GM18499 (cell line): ENCODE measurements at regions not wholly inside any gene's neighbourhood (a gene's known extent, or its start where the extent isn't known, plus 50 kb on each side); places are given as distances from the start of the nearest gene placed in this dataset.

Experiments
- ATAC-seq: cut with Tn5 transposase; IDR thresholded peaks from one replicate; pipeline ENCODE4 v1.9.1; 2021; ENCODE audit warnings: moderate number of reproducible peaks; ENCODE audit not compliant: insufficient read depth, unreplicated experiment

DNA sequence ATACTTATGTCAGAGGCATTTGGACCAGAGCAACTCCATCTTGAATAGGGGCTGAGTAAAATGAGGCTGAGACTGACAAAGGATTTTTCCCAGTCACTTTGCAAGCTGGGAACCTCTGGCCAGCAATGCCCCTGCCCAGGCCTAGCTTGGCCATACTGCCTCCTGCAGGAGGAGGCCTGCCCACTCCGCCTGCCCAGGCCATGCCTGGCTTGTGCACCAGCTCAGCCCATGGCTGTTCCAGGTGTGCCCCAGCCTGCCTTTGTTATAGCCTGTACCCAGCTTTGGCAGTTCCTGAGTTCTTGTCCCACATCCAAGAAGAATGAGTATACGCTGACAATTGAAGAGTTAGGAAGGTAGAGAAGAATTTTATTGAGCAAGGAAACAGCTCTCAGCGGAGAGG is 176.1 kb downstream of the AASDH start:
- ATAC-seq, result no peak

DNA sequence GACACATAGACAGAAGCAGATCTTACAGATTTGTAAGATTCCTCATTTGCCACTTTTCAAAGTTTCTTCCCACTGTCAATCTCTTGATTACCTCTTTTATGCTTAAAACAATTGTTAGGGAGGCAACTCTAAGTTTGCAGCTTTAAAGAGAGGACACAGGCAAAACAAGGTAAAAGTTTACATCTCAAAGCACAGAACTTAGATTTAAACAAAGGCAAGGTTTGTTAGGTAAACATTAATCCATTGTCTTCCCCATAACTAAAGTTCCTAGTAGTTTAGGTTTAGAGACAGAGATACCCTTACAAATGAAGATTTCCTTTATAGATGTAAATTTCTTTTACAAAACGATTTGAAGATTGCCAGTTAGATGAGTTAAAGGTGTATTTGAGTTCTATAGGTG is 176.9 kb downstream of the AASDH start:
- no peak for ATAC-seq

DNA sequence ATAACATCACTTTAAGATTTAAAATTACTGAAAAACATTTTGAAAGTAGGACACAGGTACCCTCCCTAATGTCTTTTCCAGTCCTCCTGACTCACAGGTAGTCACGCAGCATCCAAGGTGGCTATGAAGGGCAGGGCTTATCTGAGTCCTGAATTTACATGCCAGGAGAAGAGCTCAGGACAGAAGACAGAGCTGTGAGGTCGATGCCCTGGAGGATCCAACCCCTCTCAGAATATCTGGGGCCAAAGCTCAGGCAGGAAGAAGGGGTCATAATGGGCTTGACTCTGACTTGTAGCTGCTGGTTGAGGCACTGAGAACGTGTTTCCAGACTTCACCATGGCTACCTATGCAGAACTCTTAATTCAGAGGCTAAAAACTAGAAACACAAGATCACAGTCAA is 177.5 kb downstream of the AASDH start:
- ATAC-seq, result no peak

DNA sequence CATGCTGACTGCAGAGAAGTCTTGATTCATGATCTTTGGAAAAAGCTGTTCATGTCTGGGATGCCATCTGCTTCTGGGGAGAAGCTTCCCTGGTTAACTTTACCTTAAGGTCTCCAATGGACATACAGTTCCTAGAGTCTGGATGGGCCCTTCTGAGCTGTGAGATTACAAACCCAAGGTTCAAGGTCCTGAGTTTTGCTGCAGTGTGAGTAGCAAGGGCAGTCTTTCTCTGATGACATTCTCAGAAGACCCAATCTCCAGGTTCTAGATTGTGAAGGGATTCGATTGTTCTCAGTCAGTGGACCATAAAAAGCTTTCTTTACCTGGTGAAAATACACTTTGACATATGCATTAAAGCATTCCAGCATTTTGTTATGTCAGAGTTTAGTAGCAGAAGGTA is 179.2 kb downstream of the AASDH start:
- no peak for ATAC-seq

DNA sequence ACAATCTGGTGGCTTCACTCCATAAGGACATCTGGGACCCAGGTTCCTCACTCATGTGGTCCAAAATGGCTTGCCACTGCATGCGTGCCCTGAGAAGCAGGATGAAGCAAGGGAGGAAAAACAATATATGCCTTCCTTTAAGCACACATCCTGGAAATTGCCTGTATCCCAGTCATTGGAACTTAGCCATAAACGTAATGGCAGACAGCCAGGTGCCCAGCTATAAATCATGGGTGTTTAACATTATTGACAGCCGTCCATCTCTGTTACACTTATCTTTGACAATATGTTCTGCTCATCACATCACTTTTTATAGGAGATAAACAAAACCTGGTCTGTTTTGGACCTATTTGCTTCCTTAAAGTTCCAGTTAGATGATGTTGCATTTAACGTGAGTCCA is 181.0 kb downstream of the AASDH start:
- no peak for ATAC-seq

DNA sequence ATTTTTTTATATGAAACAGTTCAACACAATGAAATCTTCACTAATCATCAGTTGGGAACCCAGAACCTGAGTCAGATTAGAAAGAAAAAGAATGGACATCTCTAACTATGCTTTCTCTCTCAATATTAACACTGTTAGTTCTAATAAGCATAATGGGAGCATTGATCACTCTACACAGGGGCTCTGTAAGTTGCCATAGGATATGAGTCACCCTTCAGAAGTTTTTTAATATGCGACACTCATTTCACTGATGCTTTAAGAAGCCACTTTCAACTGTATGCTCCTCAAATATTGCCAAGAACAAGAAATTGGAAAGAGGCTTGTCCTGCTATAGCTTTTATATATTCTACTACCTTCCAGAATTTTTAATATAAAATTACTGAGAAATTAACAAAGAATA is 187.0 kb downstream of the AASDH start:
- no peak for ATAC-seq

DNA sequence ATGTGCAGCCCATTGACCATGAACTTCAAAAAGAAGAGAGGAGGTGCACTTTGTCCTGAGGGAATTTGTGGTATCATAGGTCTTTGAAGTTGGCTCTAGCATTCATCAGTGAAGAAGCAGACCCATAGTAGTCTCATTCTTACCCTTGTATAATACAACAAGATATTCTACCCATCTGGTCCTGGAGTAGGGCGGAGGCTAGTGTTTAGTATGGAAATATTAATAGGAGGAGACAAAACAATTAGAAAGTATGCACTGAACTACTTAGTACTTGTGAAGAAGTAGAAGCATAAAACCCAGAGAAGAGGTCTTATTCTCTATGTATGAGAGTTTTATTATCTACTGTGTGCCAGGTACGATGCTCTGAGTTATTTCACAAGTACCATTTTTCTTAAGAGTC is 189.0 kb downstream of the AASDH start:
- no peak for ATAC-seq

DNA sequence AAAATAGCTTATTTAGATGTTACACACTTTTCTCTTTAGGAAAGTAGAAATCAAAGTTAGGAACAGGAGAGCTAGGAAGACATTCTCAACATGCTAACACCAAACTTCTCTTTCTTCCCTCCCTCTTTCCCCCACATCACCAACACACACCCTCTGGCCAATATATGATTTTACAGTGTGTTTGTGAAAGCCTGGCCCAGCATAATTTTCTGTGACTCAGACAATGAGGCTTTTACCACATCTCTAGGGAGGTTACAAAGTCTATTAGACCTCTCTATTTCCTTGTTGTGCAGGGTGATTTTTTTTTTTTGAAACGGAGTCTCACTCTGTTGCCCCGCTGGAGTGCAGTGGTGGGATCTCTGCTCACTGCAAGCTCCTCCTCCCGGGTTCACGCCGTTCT is 189.9 kb downstream of the AASDH start:
- ATAC-seq, result no peak

DNA sequence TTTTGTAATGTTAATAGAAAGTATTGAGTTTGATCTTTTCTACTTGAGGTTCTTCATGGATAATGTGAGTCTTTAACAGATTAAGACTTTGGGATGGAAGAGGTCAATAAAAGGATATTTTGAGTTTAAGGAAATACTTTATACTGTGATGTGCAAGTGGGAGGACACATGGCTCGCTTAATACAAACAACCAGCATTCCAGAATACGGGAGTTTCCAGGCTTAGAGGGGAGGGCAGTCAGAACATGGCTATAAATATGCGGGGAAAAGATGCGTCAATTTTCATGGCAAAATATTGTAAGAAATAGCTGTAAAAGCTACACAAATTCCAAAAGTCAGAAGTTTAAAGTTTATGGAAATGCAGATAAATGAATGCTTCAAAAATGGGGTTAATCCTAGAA is 192.3 kb downstream of the AASDH start:
- ATAC-seq, result no peak

DNA sequence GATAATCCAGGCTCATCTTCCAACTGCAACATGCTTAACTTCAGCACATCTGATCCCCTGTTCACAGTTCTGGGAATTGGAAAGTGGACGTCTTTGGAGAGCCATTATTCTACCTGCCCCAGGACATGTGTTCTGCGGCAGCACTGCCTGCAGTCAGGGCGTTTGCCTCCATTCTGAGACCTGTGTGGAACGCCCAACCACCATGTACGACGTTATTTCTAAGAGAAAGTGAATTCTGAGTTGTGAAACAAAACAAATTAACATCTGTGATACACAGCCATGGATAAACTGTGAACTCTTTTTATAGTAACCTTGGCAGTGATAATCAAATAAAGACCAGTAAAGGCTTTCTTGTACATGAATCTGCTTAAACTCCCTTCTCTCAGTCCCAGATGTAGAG is 195.8 kb downstream of the AASDH start:
- no peak for ATAC-seq

DNA sequence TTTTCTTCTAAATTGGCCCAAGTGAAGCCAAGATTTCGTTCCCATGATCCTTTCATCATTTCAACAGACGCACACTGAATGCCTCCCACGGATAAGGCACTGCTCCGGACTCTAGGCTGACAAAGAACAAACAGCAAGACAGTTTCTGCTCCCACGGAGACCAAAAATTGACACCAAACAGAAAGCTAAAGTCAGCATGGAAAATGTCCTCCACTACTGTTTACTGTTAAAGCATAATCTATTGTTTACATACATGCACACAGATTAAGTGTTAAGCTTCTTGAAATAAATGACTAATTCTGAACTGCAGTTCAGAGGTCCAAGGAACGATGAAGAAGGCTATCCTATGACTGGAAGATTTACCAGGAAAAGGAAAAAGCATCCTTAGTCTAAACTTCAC is 199.6 kb downstream of the AASDH start:
- ATAC-seq, result no peak

DNA sequence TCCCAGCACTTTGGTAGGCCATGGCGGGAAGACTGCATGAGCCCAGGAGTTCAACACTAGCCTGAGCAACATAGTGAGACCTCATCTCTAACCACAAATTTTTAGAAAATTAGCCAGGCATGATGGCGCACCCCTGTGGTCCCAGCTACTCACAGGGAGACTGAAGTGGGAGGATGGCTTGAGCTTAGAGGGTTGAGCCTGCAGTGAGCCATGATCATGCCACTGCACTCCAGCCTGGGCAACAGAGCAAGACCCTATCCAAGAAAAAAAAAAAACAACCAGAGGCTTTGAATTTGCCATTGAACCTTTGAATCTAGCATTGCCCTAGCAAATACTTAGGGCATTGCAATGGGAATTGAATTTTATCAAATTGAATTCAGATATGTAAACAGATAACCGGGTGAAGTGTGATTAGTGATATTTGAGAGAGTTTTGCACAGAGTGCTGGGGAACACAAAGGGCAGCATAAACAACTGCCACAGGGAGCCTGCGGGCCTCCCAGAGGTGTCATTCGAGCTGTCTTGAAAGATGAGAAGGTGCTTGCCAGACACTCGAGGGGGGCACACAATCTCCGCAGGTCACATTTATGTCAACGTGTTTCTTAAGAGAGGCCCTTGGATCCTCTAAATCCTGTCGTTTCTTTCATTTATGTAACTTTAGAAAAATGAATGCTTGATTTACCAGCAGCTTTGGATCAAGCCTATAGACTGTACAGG is 200.3 kb downstream of the AASDH start:
- ATAC-seq, result no peak

DNA sequence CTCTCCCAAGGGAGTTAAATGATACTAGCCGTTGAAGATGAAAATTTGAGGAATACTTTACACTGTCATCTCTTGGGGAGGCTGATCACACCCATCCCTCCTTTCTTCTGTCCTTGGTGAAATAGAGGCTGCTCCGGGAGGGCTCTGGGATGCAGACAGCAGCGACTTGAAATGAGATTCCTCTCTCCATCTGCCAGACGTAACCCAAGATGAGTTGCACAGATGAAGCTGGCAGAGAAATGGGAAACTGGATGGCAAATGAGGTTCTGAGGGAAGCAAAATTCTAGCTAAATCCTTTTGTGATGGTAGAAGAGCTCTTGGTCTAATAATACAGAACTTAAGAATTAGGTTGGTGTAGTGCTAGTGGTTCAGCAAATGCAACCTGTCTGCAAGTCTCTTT is 201.4 kb downstream of the AASDH start:
- ATAC-seq, result no peak

DNA sequence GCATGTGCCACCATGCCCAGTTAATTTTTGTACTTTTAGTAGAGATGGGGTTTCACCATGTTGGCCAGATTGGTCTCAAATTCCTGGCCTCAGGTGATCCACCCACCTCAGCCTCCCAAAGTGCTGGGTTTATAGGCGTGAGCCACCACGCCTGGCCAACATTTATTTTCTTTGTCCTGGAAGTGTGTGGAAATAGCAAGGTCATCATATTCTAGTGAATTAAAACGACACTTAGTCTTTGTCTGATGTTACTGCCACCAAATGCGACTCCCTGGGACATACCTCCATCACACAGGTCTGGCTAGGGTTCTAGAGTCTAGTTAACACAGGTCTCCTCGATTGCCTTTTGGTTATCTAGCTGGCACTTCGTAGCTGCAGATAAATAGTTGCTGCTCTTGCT is 203.1 kb downstream of the AASDH start:
- ATAC-seq, result no peak

DNA sequence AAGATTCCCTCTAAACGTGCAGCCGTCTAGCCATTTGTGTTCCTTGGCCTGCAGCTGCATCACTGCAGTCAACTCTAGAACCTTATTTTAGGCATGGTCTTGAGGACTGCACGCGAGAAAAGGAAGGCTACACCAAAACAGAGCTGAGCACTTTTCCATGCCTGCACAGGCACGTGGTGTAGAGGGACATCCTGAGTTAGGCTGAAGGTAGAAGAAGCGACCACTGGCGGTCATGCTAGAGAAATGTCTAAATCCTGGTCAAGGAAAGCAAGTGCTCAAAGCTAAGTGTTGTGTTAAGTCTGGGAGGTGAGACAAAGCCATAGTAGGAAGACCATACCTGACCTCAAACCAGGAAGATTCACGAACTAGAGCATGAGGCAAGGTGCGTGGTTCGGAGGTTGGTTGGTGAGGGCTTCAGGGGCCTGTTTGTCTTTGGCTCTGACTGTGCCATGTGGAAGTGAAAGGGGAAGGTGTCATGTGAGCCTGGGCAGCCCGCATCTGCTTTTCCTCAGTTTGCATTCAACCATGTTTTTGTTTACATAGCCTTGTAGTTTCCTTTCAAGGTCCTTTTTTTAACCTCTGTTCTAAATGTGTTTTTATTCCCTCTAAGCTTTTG is 203.8 kb downstream of the AASDH start:
- ATAC-seq, result no peak

DNA sequence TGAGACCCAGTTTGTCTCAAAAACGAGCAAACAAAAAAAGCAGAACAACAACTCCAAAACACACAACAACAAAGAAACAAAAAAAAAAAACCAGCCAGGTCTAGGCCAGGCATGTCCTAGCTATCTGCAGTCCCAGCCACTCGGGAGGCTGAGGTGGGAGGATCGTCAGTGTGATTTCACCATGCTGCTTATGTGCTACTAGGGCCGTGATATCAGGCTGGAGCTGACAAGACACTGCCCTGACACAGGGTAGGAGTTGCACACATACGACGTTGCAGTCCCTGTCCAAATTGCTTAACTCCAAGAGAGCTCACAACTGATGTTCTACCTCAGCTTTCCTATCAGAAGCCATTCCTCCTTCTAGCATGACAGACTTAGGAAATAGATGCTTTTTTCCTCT is 204.9 kb downstream of the AASDH start:
- no peak for ATAC-seq

DNA sequence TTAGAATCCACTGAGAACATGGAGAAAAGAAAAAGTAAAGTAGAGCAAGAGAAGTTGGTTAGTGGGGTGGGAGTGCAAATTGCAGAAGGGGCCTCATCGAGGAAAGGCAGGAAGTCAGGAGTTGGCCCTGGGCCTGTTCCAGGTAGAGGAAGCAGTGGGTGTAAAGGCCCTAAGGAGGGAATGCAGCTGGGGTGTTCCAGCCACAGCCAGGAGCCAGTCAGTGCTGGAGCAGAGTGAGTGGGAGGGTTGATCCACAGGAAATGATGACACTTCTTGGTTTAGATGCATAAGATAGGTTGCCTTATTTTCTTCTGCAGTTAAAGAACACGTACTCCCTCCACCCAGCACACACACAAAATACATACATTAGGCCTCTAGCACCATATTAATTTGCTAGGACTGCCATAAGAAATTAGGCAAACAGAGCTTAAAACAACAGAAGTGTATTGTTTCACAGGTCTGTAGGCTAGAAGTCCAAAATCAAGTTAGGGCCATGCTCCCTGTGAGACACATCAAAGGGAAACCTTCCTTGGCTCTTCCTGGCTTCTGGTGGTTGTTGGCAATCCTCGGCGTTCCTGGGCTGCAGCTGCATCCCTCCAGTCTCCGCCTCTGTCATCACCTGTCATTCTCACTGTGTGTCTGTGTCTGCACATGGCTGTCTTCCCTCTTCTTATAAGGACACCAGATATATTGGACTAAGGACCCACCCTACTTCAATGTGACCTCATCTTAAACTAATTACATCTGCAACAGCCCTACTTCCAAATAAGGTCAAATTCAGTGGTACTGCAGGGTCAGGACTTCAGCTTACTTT is 205.9 kb downstream of the AASDH start:
- ATAC-seq, result no peak

DNA sequence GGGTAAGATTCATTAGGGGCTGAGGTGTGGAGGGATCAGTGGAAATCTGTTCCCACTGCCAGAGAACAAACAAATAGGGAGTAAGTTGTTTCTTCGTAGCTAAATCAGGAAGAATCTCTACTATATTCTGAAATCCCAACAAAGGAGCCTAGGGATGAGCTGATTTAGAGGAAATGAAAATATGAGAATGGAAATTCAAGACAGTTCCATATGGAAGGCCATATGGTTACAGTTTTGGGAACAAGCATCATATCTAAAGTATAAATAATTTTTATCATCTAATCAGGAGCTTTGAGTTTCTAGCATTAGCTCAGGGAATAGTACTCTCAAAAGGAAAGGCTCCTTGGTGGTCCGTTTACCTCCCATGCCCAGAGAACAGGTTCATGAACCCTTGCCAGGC is 218.2 kb downstream of the AASDH start:
- ATAC-seq, result no peak

DNA sequence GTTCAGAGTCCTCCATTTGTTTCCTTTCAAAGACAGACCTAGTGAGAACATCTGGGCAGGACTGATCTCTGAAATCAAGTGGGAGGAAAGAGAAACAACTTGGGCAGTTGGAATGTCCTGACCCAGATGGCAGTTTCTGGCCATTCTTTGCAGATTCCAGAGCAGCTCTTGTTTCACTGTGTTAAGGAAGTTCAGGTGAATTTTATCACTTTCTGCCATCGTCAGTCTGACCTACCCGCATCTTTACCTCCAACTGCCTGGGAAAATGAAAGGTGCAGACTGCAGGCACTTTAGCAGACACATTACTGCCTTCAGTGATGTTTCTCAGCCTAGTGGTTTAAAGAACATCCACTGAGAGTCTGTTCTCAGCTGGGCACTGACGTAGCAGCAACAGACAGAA is 216.2 kb downstream of the CEP135 start:
- no peak for ATAC-seq

DNA sequence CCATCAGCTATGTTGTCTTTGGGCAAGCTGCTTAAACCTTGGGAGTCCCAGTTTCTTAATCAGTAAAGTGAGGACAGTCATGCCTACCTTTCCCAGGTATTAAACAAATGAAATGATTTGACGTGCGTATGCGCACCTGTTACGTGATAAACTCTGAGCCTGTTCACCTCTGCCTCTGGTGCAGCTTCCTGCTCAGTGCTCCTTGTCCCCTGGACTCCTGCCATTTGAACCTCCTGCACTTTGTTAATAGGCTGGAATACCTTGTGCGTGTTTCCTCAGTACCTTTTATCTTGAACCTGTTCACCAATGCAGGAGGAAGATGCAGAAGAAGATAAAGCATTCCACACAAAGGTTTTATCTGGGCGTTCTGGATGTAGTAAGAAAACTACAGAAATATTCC is 211.9 kb downstream of the CEP135 start:
- no peak for ATAC-seq

DNA sequence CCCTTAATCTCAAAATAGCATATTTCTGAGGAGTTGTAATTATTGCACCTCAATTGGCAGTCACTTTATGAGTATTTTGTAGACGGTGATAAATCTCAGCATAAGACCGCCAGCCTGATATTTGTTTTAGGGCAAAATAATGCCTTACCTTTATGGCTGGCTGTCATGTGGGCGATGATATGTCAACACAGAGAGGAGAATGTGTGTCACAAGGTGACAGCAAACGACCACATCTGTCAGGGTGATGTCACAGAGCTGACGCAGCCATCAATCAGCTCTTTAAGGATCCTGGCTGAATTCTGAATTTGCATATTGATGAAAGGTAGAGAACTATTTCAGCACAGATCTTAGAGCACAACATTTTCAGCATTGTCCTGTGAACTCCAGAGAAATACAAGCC is 209.7 kb downstream of the CEP135 start:
- no peak for ATAC-seq

DNA sequence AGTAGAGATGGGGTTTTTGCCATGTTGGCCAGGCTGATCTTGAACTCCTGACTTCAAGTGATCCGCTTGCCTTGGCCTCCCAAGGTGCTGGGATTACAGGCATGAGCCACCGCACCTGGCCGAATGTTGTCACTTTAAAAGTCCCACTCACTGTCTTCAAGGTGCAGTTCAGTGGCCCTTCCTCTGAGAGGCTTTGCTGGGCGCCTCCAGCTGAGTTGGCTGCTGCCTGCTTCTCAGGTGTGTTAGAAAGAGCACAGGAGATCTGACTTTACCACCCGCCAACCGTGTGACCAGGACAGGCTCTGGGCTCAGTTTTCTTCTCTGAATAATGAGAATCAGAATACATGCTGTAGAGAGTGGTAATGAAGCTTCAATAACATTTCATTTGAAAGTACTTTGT is 207.4 kb downstream of the CEP135 start:
- no peak for ATAC-seq
